Right lobe of liver (tissue), 6 donors: ENCODE measurements at regions not wholly inside any gene's neighbourhood (a gene's known extent, or its start where the extent isn't known, plus 50 kb on each side); places are given as distances from the start of the nearest gene placed in this dataset.

ENCODE experiments used
- ATAC-seq, 4 donors: fragments of 200-7000 bp; cut with Tn5 transposase; one replicate each; pipeline ENCODE4 v1.9.1; 2020; ENCODE audit warnings: mild to moderate bottlenecking in 4 of 4, moderate library complexity in 4 of 4
- DNase-seq, 3 donors: peaks; one replicate each; pipeline ENCODE4 v3.0.0-alpha.2; 2020
- H3K27ac ChIP-seq, 3 donors: fragments of 200-600 bp; one replicate each; pipeline ENCODE4 v1.8.0; 2022
- H3K27me3 ChIP-seq, 2 donors: fragments of 200-600 bp; one replicate each; pipeline ENCODE4 v1.8.0; 2022
- H3K36me3 ChIP-seq, 4 donors: fragments of 200-600 bp; sonication (generic) in 1 of 4; one replicate each; pipeline versions ENCODE4 v1.5.1 to v1.8.0; 2017 to 2022; ENCODE audit warnings: control low read depth in 1 of 4
- H3K4me1 ChIP-seq, 4 donors: fragments of 200-600 bp; sonication (generic) in 1 of 4; one replicate each; pipeline versions ENCODE4 v1.5.1 to v1.8.0; 2017 to 2022; ENCODE audit warnings: control low read depth in 1 of 4
- H3K4me3 ChIP-seq, 3 donors: fragments of 200-600 bp; one replicate each; pipeline ENCODE4 v1.8.0; 2022
- H3K9me3 ChIP-seq, 4 donors: fragments of 200-600 bp; sonication (generic) in 1 of 4; one replicate each; pipeline versions ENCODE4 v1.5.1 to v1.8.0; 2017 to 2022; ENCODE audit warnings: control low read depth in 1 of 4
- CTCF ChIP-seq, 4 donors: fragments of 200-600 bp in 3 of 4; fragments of 450-650 bp in 1 of 4; IDR thresholded peaks; one replicate each; pipeline versions ENCODE4 v1.5.1 to v1.8.0; 2016 to 2022; ENCODE audit warnings: antibody characterized with exemption in 4 of 4, mild to moderate bottlenecking in 2 of 4
- POLR2A ChIP-seq: fragments of 450-650 bp; IDR thresholded peaks from one replicate; pipeline ENCODE4 v1.6.1; 2017; ENCODE audit warnings: antibody characterized with exemption, mild to moderate bottlenecking
- WGBS: methylation state at CpG from one replicate; pipeline ENCODE4 v1.1.6; 2018; ENCODE audit warnings: low coverage, low lambda C conversion rate; ENCODE audit not compliant: insufficient coverage; ENCODE audit errors: missing lambda C conversion rate; 5-methylcytosine and 5-hydroxymethylcytosine counted together
- intact Hi-C, 2 donors: fragments of 100-400 bp; cut with DNase I; formaldehyde crosslinking; loops; one replicate each; pipeline versions ENCODE4 v1.11.2 to v1.14.1; 2022
- donor health status: DM: no; HTN: yes; CAD: no.
- donor health status: DM: no; HTN: no; CAD: no.
- donor health status: DM: no; HTN: no; CAD: no.
- donor health status: DM: no; HTN: yes; CAD: no.
- donor health status: DM: no; HTN: yes; CAD: no.

DNA sequence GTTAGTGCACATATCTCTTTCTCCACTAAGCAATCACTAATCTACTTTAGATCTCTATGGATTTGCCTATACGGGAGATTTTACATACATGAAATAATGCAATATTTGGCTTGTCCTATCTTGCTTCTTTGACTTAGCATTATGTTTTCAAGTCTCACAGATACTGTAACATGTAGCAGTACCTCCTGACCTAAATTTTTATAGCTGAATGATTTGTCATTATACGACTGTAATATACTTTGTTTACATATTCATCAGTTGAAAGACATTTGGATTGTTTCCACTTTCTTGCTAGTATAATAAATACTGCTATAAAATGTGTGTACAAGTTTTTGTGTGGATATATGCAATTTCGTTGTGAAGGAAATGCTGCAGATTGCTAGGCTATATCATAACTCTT, 1520.8 kb upstream of the CDH6 start:
- H3K4me1 ChIP-seq = no peaks in the 10 kb centered on the region
- no peaks in the 10 kb centered on the region for H3K27me3 ChIP-seq
- H3K27ac ChIP-seq = no peak overlapping the region
- no peak for ATAC-seq
- 35% methylated on average over 3 of the region's 3 CpGs for WGBS
- H3K36me3 ChIP-seq = no peaks in the 10 kb centered on the region
- H3K4me3 ChIP-seq = no peak overlapping the region
- DNase-seq = no peak
- intact Hi-C loops = no loop called here
- H3K9me3 ChIP-seq = no peaks in the 10 kb centered on the region
- TF ChIP-seq CTCF (IDR thresholded peaks at IDR 0.05) (no peak), POLR2A (no peak)

DNA sequence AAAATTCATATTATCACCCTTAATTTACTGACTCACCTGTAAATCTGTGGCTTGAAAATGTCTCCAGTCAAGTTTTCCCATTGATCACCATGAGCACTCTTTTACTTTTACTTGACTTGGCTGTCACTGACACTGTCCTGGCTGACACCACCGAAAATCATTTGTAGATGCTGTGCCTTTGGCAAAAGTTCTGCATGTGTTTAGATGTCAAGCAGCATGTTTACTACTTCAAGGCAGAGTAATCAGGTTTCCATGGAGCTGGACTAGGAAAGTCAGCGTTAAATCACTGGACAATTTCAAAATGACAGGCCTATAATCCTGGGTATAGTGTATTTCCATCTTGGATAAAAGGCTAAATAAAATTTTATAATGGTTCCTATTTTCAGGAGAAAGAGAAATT, 1530.6 kb upstream of the CDH6 start:
- no peaks in the 10 kb centered on the region for H3K9me3 ChIP-seq
- intact Hi-C loops = no loop called here
- WGBS = 63% methylated on average over 2 of the region's 2 CpGs

GRCh38 chr5:29654954-29655353, 1538.5 kb upstream of the CDH6 start:
- TF ChIP-seq CTCF (IDR thresholded peaks at IDR 0.05) = no peak
- TF ChIP-seq POLR2A = no peak
- H3K4me3 ChIP-seq = no peak overlapping the region
- intact Hi-C loops = no loop called here
- no peaks in the 10 kb centered on the region for H3K36me3 ChIP-seq
- DNase-seq (no peak), ATAC-seq (no peak)
- no peaks in the 10 kb centered on the region for H3K4me1 ChIP-seq
- no peak overlapping the region for H3K27ac ChIP-seq
- H3K9me3 ChIP-seq = no peaks in the 10 kb centered on the region
- H3K27me3 ChIP-seq = no peaks in the 10 kb centered on the region
- WGBS = 23% methylated on average over 1 of the region's 1 CpG

More for the DNA sequence above, 1530.6 kb upstream of the CDH6 start:
- H3K4me1 ChIP-seq = no peaks in the 10 kb centered on the region
- DNase-seq (no peak), ATAC-seq (no peak)
- H3K27me3 ChIP-seq = no peaks in the 10 kb centered on the region
- no peaks in the 10 kb centered on the region for H3K36me3 ChIP-seq
- TF ChIP-seq POLR2A (no peak), CTCF (IDR thresholded peaks at IDR 0.05) (no peak)
- no peak overlapping the region for H3K27ac ChIP-seq
- no peak overlapping the region for H3K4me3 ChIP-seq

- H3K36me3 ChIP-seq = no peaks in the 10 kb centered on the region
- intact Hi-C loops = no loop called here
- no peak overlapping the region for H3K4me3 ChIP-seq
- 24% methylated on average over 2 of the region's 2 CpGs for WGBS
- H3K9me3 ChIP-seq = no peaks in the 10 kb centered on the region
- DNase-seq = no peak
- TF ChIP-seq POLR2A (no peak), CTCF (IDR thresholded peaks at IDR 0.05) (no peak)
- no peaks in the 10 kb centered on the region for H3K27me3 ChIP-seq
- no peaks in the 10 kb centered on the region for H3K4me1 ChIP-seq
- no peak overlapping the region for H3K27ac ChIP-seq
- ATAC-seq = no peak
Observed at GRCh38 chr5:29649321-29649720, 1544.2 kb upstream of the CDH6 start.

DNA sequence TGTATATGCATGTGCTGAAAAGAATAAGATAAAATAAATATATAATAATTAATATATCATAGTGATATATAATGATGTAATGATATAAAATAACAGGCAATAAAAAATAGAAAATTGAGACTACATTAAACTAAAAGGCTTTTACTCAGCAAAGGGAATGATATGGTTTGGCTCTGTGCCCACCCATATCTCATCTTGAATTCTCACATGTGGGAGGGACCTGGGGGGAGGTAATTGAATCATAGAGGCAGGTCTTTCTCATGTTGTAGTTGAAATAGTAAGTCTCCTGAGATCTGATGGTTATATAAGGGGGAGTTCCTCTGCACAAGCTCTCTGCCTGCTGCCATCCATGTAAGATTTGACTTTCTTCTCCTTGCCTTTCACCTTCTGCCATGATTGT, 1550.9 kb upstream of the CDH6 start:
- no peaks in the 10 kb centered on the region for H3K4me1 ChIP-seq
- no peaks in the 10 kb centered on the region for H3K27me3 ChIP-seq
- ATAC-seq (no peak), DNase-seq (no peak)
- no peaks in the 10 kb centered on the region for H3K36me3 ChIP-seq
- H3K27ac ChIP-seq = no peak overlapping the region
- H3K4me3 ChIP-seq = no peak overlapping the region
- intact Hi-C loops = no loop called here
- TF ChIP-seq POLR2A (no peak), CTCF (IDR thresholded peaks at IDR 0.05) (no peak)
- H3K9me3 ChIP-seq = no peaks in the 10 kb centered on the region
